ENCODE measurements at regions not wholly inside any gene's neighbourhood (a gene's known extent, or its start where the extent isn't known, plus 50 kb on each side); places are given as distances from the start of the nearest gene placed in this dataset.

- DNase-seq, result no peak
- POLR2A ChIA-PET, result no interaction called here
- Mint-ChIP-seq H3K36me3 (no peaks in the 10 kb centered on the region), H3K4me1 (no peaks in the 10 kb centered on the region), H3K4me3 (no peak overlapping the region), H3K27me3 (no peaks in the 10 kb centered on the region), H3K9me3 (peaks cover 0 to 16% (median 6%) of the 10 kb centered on the region in 9 donors), H3K27ac (no peak overlapping the region)
- ATAC-seq, result no peak
Observed at GRCh38 chr4:133046156-133046555, 102.9 kb upstream of the PCDH10 start.

- H3K36me3 Mint-ChIP-seq, result no peaks in the 10 kb centered on the region
- POLR2A ChIA-PET, result no interaction called here
- H3K9me3 Mint-ChIP-seq, result peaks cover 0 to 3% (median 0%) of the 10 kb centered on the region in 9 donors
Observed at GRCh38 chr4:133058701-133059100, 90.4 kb upstream of the PCDH10 start.

GRCh38 chr4:133059117-133059516 is 90.0 kb upstream of the PCDH10 start:
- ATAC-seq, result no peak
- no peaks in the 10 kb centered on the region for H3K36me3 Mint-ChIP-seq
- no peak overlapping the region for H3K27ac Mint-ChIP-seq
- no peaks in the 10 kb centered on the region for H3K27me3 Mint-ChIP-seq
- peaks cover 0 to 3% (median 0%) of the 10 kb centered on the region in 9 donors for H3K9me3 Mint-ChIP-seq
- POLR2A ChIA-PET, result no interaction called here
- no peak for DNase-seq
- no peaks in the 10 kb centered on the region for H3K4me1 Mint-ChIP-seq
- H3K4me3 Mint-ChIP-seq, result no peak overlapping the region

More at GRCh38 chr4:133058701-133059100, 90.4 kb upstream of the PCDH10 start:
- H3K4me1 Mint-ChIP-seq, result no peaks in the 10 kb centered on the region
- no peak overlapping the region for H3K4me3 Mint-ChIP-seq
- no peak overlapping the region for H3K27ac Mint-ChIP-seq
- ATAC-seq (no peak), DNase-seq (no peak)
- no peaks in the 10 kb centered on the region for H3K27me3 Mint-ChIP-seq

GRCh38 chr4:133062851-133063250 is 86.2 kb upstream of the PCDH10 start:
- H3K9me3 Mint-ChIP-seq, result peaks cover 4 to 16% (median 9%) of the 10 kb centered on the region in 9 donors
- no peak overlapping the region for H3K27ac Mint-ChIP-seq
- no peak overlapping the region for H3K4me3 Mint-ChIP-seq
- POLR2A ChIA-PET, result no interaction called here
- H3K4me1 Mint-ChIP-seq, result no peaks in the 10 kb centered on the region
- DNase-seq, result no peak
- H3K36me3 Mint-ChIP-seq, result peaks cover 0 to 5% (median 0%) of the 10 kb centered on the region in 3 donors
- ATAC-seq, result no peak
- no peaks in the 10 kb centered on the region for H3K27me3 Mint-ChIP-seq

GRCh38 chr4:133068083-133068482 is 81.0 kb upstream of the PCDH10 start:
- peaks cover 10 to 46% (median 25%) of the 10 kb centered on the region in 9 donors for H3K9me3 Mint-ChIP-seq
- no peaks in the 10 kb centered on the region for H3K27me3 Mint-ChIP-seq

GRCh38 chr4:133081246-133081645 is 67.8 kb upstream of the PCDH10 start:
- Mint-ChIP-seq H3K27ac (no peak overlapping the region), H3K9me3 (peaks cover 0 to 14% (median 5%) of the 10 kb centered on the region in 9 donors), H3K27me3 (no peaks in the 10 kb centered on the region), H3K4me3 (no peak overlapping the region), H3K36me3 (no peaks in the 10 kb centered on the region), H3K4me1 (no peaks in the 10 kb centered on the region)
- POLR2A ChIA-PET, result no interaction called here
- DNase-seq (no peak), ATAC-seq (no peak)

More at GRCh38 chr4:133068083-133068482, 81.0 kb upstream of the PCDH10 start:
- POLR2A ChIA-PET, result no interaction called here
- no peaks in the 10 kb centered on the region for H3K4me1 Mint-ChIP-seq
- DNase-seq, result no peak
- ATAC-seq, result no peak
- H3K4me3 Mint-ChIP-seq, result no peak overlapping the region
- H3K36me3 Mint-ChIP-seq, result peaks cover 0 to 9% (median 1%) of the 10 kb centered on the region in 3 donors
- no peak overlapping the region for H3K27ac Mint-ChIP-seq

GRCh38 chr4:133084421-133084820 is 64.7 kb upstream of the PCDH10 start:
- H3K27ac Mint-ChIP-seq, result no peak overlapping the region
- POLR2A ChIA-PET, result no interaction called here

GRCh38 chr4:133095591-133095990 is 53.5 kb upstream of the PCDH10 start:
- Mint-ChIP-seq H3K27ac (no peak overlapping the region), H3K4me1 (no peaks in the 10 kb centered on the region), H3K36me3 (no peaks in the 10 kb centered on the region), H3K27me3 (no peaks in the 10 kb centered on the region), H3K4me3 (no peak overlapping the region), H3K9me3 (peaks cover 0 to 21% (median 1%) of the 10 kb centered on the region in 9 donors)
- POLR2A ChIA-PET, result no interaction called here
- no peak for DNase-seq
- no peak for ATAC-seq

More at GRCh38 chr4:133084421-133084820, 64.7 kb upstream of the PCDH10 start:
- Mint-ChIP-seq H3K4me1 (no peaks in the 10 kb centered on the region), H3K27me3 (no peaks in the 10 kb centered on the region), H3K36me3 (no peaks in the 10 kb centered on the region), H3K4me3 (no peak overlapping the region), H3K9me3 (peaks cover 0 to 10% (median 0%) of the 10 kb centered on the region in 9 donors)
- ATAC-seq (no peak), DNase-seq (no peak)

- Mint-ChIP-seq H3K4me1 (no peaks in the 10 kb centered on the region), H3K4me3 (no peak overlapping the region), H3K27me3 (no peaks in the 10 kb centered on the region), H3K27ac (no peak overlapping the region), H3K9me3 (peaks cover 0 to 21% (median 1%) of the 10 kb centered on the region in 9 donors), H3K36me3 (no peaks in the 10 kb centered on the region)
- ATAC-seq (no peak), DNase-seq (no peak)
- POLR2A ChIA-PET, result no interaction called here
Observed at GRCh38 chr4:133096972-133097371, 52.1 kb upstream of the PCDH10 start.

Measured in naive thymus-derived CD8-positive, alpha-beta T cell (primary cell).